OCI-LY3 (cell line): ENCODE measurements at regions not wholly inside any gene's neighbourhood (a gene's known extent, or its start where the extent isn't known, plus 50 kb on each side); places are given as distances from the start of the nearest gene placed in this dataset.

Experiments
- H2AFZ ChIP-seq: fragments of 200-600, 300-600 bp; shearing (Covaris generic); 2 replicates; pipeline ENCODE4 v1.6.0; 2014; ENCODE audit warnings: antibody characterized with exemption, low read depth, low read length
- H3K27ac ChIP-seq: fragments of 200-600, 300-600 bp; sonication (generic); 2 replicates; pipeline ENCODE4 v1.5.1; 2014; ENCODE audit warnings: mild to moderate bottlenecking, low read length, moderate library complexity, mixed read lengths
- H3K27me3 ChIP-seq: fragments of 200-600, 300-600 bp; sonication (generic); 2 replicates; pipeline ENCODE4 v1.6.1; 2014; ENCODE audit warnings: low read depth, low read length, mixed read lengths
- H3K36me3 ChIP-seq: fragments of 200-600, 300-600 bp; sonication (generic); replicated peaks from 2 replicates; pipeline ENCODE3; 2014; ENCODE audit warnings: low read depth, low read length, mixed read lengths
- H3K4me1 ChIP-seq: fragments of 300-600, 200-600 bp; sonication (generic); 2 replicates; pipeline ENCODE4 v1.6.1; 2014; ENCODE audit warnings: low read length, mixed read lengths
- H3K4me2 ChIP-seq: fragments of 200-600, 300-600 bp; sonication (generic); 2 replicates; pipeline ENCODE4 v1.6.1; 2014; ENCODE audit warnings: low read length, mixed read lengths
- H3K4me3 ChIP-seq: fragments of 300-600, 200-600 bp; sonication (generic); 2 replicates; pipeline ENCODE4 v1.5.1; 2014; ENCODE audit warnings: antibody characterized with exemption, mild to moderate bottlenecking, low read length, moderate library complexity
- H3K79me2 ChIP-seq: fragments of 300-600, 200-600 bp; shearing (Covaris generic); 2 replicates; pipeline ENCODE4 v1.6.1; 2014; ENCODE audit warnings: mild to moderate bottlenecking, low read length, mixed read lengths
- H3K9ac ChIP-seq: fragments of 300-600, 200-600 bp; shearing (Covaris generic); 2 replicates; pipeline ENCODE4 v1.6.0; 2014; ENCODE audit warnings: mild to moderate bottlenecking, low read length, moderate library complexity
- H3K9me3 ChIP-seq: fragments of 200-600, 300-600 bp; shearing (Covaris generic); 2 replicates; pipeline ENCODE4 v1.6.1; 2014; ENCODE audit warnings: low read length, mixed read lengths; ENCODE audit not compliant: insufficient read depth
- H4K20me1 ChIP-seq: fragments of 200-600, 300-600 bp; sonication (generic); 2 replicates; pipeline ENCODE4 v1.6.1; 2016; ENCODE audit warnings: low read length, mixed read lengths; ENCODE audit not compliant: insufficient read depth
- EZH2phosphoT487 ChIP-seq: fragments of 200-600 bp; shearing (Covaris generic); IDR thresholded peaks from 2 replicates; pipeline ENCODE4 v1.6.1; 2018; ENCODE audit warnings: antibody characterized with exemption, mixed run types, low read depth
- TF ChIP-seq, protein P1 (sequence below): fragments of 200-600, 300-600 bp; sonication (generic); IDR thresholded peaks from 2 replicates; pipeline ENCODE4 v1.5.1; 2014; ENCODE audit warnings: antibody characterized with exemption, low read length, low read depth

DNA sequence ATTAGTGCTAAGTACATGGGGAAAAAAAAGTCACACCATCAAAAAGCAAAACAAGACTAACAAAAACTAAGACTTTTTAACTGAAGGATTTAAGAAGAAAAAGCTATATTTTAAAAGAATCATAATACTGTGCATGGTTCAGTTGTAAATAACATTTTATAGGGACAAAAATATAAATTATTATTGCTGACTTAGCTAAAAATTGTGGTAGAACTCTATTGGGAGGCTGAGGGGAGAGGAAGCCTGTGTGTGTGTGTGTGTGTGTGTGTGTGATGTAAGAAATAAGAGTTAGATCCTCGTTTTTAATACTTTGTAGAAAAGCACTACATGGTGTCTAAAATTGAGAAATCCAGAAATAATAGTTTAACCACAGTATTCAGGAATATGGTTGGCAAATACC, 1950.9 kb upstream of the TENM3 start:
- Histone ChIP-seq H3K4me3 (no peak overlapping the region), H4K20me1 (no peaks in the 10 kb centered on the region), H2AFZ (no peak overlapping the region), H3K27me3 (no peaks in the 10 kb centered on the region), H3K9ac (no peak overlapping the region), H3K4me2 (no peak overlapping the region), H3K9me3 (no peaks in the 10 kb centered on the region), H3K27ac (no peak overlapping the region), H3K4me1 (peaks cover 9% of the 10 kb centered on the region), H3K79me2 (no peaks in the 10 kb centered on the region), H3K36me3 (no peaks in the 10 kb centered on the region)
- TF ChIP-seq EZH2phosphoT487: no peak
- TF ChIP-seq, protein P1, sequence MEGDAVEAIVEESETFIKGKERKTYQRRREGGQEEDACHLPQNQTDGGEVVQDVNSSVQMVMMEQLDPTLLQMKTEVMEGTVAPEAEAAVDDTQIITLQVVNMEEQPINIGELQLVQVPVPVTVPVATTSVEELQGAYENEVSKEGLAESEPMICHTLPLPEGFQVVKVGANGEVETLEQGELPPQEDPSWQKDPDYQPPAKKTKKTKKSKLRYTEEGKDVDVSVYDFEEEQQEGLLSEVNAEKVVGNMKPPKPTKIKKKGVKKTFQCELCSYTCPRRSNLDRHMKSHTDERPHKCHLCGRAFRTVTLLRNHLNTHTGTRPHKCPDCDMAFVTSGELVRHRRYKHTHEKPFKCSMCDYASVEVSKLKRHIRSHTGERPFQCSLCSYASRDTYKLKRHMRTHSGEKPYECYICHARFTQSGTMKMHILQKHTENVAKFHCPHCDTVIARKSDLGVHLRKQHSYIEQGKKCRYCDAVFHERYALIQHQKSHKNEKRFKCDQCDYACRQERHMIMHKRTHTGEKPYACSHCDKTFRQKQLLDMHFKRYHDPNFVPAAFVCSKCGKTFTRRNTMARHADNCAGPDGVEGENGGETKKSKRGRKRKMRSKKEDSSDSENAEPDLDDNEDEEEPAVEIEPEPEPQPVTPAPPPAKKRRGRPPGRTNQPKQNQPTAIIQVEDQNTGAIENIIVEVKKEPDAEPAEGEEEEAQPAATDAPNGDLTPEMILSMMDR: no peak

DNA sequence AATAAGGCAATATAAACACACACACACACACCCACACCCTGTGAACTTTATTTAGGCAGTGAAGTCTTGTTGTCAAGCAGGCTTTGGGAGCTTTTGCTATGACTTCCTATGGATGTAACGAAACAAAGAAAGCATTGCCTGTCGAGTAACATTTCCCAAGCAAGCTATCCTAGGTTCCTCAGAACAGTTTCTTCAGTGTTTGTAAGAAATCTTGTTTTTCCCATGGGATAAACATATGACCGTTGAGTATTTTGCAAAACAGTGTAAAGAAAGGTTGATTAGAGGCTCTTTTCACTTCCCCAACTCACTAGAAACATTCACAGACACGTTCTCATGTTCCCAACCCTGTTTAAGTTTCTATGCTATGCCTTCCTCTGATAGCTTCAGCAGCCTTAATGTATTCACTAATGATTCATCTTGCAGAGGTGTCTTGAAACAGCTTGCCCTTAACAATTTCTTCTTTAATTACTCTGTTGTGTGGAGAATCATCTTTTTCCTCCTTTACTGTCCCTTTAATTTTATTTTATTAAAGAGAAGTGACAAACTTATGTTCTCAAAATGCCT, 1947.1 kb upstream of the TENM3 start:
- peaks cover 9% of the 10 kb centered on the region for H3K4me1 ChIP-seq
- no peak overlapping the region for H3K9ac ChIP-seq
- H3K9me3 ChIP-seq: no peaks in the 10 kb centered on the region
- H4K20me1 ChIP-seq: no peaks in the 10 kb centered on the region
- H3K36me3 ChIP-seq: no peaks in the 10 kb centered on the region
- H3K4me3 ChIP-seq: no peak overlapping the region
- TF ChIP-seq, protein P1: no peak
- TF ChIP-seq EZH2phosphoT487: no peak
- H3K27ac ChIP-seq: no peak overlapping the region
- H3K79me2 ChIP-seq: no peaks in the 10 kb centered on the region
- H3K4me2 ChIP-seq: 0 out of 2 replicates have a peak overlapping the region, but pooled peaks have one; percentile 4
- peak overlapping the region; percentile 44; the same call in 1 of the 2 replicates for H2AFZ ChIP-seq
- no peaks in the 10 kb centered on the region for H3K27me3 ChIP-seq

DNA sequence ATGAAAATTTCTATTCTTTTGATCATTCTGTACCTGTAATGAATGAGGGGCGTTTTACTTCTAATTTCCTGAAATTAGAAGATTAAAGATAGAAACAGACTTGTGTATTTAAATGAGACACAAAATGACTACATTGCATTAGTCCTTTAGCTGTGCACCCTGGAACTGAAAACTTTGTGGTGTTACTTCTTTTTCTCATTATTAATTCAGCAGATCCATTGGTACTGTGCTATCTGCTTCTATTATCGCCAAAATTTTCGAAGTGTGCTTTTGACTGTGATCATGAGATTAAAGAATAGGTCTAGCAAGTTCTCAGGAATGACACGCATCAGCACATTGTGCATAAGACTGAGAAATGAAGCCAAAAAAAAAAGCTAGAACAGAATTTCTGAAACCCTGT, 1938.9 kb upstream of the TENM3 start:
- Histone ChIP-seq H3K4me1 (peaks cover 12% of the 10 kb centered on the region), H3K9ac (no peak overlapping the region), H3K4me2 (peak overlapping the region; percentile 49), H3K79me2 (no peaks in the 10 kb centered on the region), H3K4me3 (0 out of 2 replicates have a peak overlapping the region, but pooled peaks have one; percentile 12), H2AFZ (no peak overlapping the region), H4K20me1 (no peaks in the 10 kb centered on the region), H3K27me3 (no peaks in the 10 kb centered on the region), H3K9me3 (no peaks in the 10 kb centered on the region), H3K36me3 (peaks cover 3% of the 10 kb centered on the region), H3K27ac (no peak overlapping the region)
- TF ChIP-seq, protein P1: no peak
- no peak for TF ChIP-seq EZH2phosphoT487

DNA sequence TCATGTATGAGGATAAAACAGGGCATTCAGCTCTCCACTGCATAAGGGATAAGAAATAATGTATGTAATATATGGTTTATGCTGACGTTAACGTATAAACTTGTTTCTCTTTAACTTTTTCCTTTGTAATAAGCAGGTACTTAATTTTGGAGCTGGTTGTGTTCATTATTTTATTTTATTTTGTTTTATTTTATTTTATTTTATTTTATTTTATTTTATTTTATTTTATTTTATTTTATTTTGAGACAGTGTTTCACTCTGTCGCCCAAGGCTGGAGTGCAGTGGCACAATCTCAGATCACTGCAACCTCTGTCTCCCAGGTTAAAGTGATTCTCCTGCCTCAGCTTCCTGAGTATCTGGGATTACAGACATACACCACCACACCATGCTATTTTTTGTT, 1932.6 kb upstream of the TENM3 start:
- H3K9ac ChIP-seq: no peak overlapping the region
- no peak overlapping the region for H2AFZ ChIP-seq
- no peaks in the 10 kb centered on the region for H3K36me3 ChIP-seq
- no peak overlapping the region for H3K27ac ChIP-seq
- H3K27me3 ChIP-seq: no peaks in the 10 kb centered on the region
- no peak overlapping the region for H3K4me2 ChIP-seq
- H3K79me2 ChIP-seq: no peaks in the 10 kb centered on the region
- no peaks in the 10 kb centered on the region for H3K9me3 ChIP-seq
- no peaks in the 10 kb centered on the region for H4K20me1 ChIP-seq
- H3K4me3 ChIP-seq: no peak overlapping the region
- H3K4me1 ChIP-seq: peaks cover 8% of the 10 kb centered on the region
- TF ChIP-seq EZH2phosphoT487: no peak
- TF ChIP-seq, protein P1: no peak
